NCI-H69 (cell line): ENCODE measurements at regions not wholly inside any gene's neighbourhood (a gene's known extent, or its start where the extent isn't known, plus 50 kb on each side); places are given as distances from the start of the nearest gene placed in this dataset.
"Not testable (repeated sequence)": the region's sequence is repeated elsewhere in the genome, so short reads cannot be mapped to it uniquely, and the experiment has no call there.

Experiments used
- DNase-seq: peaks from one replicate; lab custom pipeline; 2025; lab: John Stamatoyannopoulos, UW

DNA sequence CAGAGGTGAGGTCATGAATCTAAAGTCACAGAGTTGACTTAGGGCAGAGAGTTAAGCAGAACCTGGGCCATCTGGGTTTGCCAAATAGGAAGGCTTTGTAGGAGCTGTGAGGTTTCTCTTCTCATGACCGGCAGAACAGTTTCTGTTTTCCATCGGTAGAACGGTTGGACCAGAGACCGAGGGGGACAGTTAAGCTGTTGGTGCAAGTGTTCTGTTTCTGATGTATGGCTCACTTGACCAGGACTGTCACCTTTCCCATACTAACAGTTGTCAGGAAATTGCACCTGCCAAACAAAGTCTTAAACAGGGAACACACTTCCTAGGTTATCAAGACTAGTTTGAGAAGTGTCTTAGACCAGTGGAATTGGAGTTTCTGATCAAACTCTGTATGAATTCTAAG is 158.3 kb downstream of the PDCD6IP start:
- no peak for DNase-seq

DNA sequence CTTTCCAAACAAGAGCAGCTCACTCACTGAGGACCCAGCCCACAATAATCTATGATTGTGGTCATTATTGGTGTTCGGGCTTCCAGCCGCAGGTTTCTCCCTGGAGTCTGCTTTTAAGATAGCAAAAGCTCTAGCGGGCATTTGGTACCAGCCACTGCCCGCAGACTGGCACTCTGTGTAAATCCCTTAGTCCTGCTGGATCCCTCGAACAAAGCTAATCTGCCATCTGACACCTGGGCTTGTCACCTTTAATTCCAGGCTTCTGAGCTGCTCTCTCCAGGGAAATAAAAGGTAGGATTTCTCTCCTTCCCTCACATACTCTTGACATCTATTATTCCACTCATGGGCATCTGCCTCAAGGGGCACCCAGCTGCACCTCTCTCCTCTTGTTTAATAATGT is 158.7 kb downstream of the PDCD6IP start:
- DNase-seq = no peak

GRCh38 chr3:33958661-33959060 is 160.2 kb downstream of the PDCD6IP start:
- DNase-seq = no peak

- DNase-seq = no peak
These were observed 164.0 kb downstream of the PDCD6IP start for GRCh38 chr3:33962396-33962795.

GRCh38 chr3:33970180-33970579 is 171.8 kb downstream of the PDCD6IP start:
- not testable (repeated sequence) for DNase-seq

- DNase-seq = no peak
These were observed 172.6 kb downstream of the PDCD6IP start for GRCh38 chr3:33971055-33971454.

- no peak for DNase-seq
These were observed 177.0 kb downstream of the PDCD6IP start for GRCh38 chr3:33975463-33975862.

GRCh38 chr3:33977227-33977626 is 178.8 kb downstream of the PDCD6IP start:
- no peak for DNase-seq

GRCh38 chr3:33980252-33980651 is 181.8 kb downstream of the PDCD6IP start:
- peak; percentile 60 for DNase-seq

- DNase-seq = no peak
These were observed 183.9 kb downstream of the PDCD6IP start for GRCh38 chr3:33982269-33982798.

- not testable (repeated sequence) for DNase-seq
These were observed 184.5 kb downstream of the PDCD6IP start for GRCh38 chr3:33982949-33983348.

GRCh38 chr3:33989229-33989628 is 190.8 kb downstream of the PDCD6IP start:
- no peak for DNase-seq

DNA sequence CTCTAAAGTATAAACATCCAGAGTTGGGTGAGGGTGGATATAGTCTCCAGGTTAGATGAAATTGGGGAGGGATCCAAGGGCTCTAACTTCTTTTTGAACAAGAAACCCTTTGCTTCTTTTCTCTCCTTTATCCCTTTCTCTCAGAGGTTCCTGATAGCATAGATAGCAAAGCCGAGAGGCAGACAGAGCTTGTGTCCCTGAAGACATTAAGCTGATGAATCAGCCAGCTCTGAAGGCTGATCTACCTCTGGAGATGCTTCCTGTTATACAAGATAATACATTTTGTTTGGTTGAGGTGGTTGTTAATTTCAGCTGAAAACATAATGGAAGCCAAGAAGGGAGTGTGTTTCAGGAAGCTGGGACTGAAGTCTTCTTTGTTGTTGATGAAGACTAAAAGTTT is 193.2 kb downstream of the PDCD6IP start:
- DNase-seq = no peak

DNA sequence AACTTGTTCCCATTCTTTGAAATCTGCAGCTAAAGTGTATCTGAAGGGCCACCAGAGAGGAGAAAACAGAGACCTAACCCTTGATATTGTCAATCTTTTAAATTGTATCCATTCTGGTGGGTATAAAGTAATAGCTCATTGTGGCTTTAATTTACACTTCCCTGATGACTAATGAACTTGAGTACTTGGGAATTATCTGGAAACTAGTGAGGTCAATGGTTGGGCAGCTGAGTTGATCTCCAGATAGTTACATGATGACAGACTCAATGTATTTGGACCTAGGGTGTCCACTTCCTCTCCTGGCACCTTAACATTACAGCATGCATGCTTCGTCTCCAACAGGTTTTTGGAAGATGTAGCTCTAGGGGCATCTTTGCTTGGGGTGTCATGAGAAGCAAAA is 195.2 kb downstream of the PDCD6IP start:
- no peak for DNase-seq

- DNase-seq = no peak
These were observed 196.1 kb downstream of the PDCD6IP start for GRCh38 chr3:33994568-33994967.

- no peak for DNase-seq
These were observed 201.9 kb downstream of the PDCD6IP start for GRCh38 chr3:34000301-34000700.

DNA sequence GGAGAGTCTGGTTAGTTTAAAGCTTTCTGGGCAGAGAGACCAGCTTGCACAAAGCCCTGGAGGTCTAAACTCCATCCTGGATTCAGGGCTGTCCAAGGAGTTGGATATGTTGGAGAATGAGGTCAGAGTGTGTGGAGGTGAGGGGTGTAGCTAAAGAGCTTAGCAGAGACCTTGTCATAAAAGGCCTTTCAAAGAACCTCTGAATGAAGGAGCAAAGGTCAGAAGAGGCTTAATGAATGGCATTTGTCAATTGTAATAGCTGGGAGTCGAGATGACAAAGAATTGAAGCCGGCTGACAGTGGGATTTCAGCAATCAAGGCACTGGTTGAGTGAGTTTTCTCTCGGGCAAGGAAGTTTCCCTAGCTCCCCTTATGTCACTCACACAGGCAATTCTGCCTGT is 202.6 kb downstream of the PDCD6IP start:
- no peak for DNase-seq

DNA sequence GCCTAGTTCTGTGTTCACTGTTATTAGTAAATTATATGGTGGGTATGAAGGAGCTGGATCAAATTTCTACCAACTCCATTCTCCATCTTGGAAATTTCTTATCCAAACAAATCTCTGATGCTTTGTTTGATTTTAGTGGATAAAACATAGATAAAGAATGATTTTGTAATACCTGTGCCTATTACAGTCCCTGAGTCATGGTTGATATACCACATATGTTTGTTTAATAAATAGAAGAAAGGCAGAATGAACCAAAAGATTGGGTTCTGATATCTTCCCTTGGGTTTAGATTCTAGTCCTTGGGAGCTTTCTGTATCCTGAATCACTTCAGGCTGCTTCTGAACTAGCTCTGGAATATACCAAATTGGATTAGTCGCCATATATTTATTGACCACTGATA is 203.6 kb downstream of the PDCD6IP start:
- DNase-seq = no peak

DNA sequence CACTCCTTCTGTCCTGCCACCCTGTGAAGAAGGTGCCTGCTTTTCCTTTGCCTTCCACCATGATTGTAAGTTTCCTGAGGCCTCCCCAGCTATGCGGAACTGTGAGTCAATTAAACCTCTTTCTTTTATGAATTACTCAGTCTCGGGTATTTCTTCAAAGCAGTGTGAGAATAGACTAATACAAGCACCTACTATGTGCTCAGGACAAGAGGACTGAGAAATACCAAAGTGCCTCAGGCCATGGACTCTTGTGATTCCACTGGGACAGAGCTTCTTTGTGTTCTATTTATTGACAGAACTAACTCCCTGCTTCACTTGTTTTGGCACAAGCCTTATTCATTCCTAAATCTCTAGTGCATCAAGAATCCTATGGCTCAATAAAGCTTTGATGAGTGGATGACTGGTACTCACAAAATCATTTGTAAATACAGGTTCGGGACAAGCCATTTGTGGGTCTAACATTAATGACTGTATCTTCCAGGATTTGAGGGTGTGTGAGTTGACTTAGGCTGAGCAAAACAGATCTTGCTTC is 204.2 kb downstream of the PDCD6IP start:
- DNase-seq = no peak

- no peak for DNase-seq
These were observed 207.5 kb downstream of the PDCD6IP start for GRCh38 chr3:34005886-34006285.

- peak; percentile 44 for DNase-seq
These were observed 209.8 kb downstream of the PDCD6IP start for GRCh38 chr3:34008191-34008590.

DNA sequence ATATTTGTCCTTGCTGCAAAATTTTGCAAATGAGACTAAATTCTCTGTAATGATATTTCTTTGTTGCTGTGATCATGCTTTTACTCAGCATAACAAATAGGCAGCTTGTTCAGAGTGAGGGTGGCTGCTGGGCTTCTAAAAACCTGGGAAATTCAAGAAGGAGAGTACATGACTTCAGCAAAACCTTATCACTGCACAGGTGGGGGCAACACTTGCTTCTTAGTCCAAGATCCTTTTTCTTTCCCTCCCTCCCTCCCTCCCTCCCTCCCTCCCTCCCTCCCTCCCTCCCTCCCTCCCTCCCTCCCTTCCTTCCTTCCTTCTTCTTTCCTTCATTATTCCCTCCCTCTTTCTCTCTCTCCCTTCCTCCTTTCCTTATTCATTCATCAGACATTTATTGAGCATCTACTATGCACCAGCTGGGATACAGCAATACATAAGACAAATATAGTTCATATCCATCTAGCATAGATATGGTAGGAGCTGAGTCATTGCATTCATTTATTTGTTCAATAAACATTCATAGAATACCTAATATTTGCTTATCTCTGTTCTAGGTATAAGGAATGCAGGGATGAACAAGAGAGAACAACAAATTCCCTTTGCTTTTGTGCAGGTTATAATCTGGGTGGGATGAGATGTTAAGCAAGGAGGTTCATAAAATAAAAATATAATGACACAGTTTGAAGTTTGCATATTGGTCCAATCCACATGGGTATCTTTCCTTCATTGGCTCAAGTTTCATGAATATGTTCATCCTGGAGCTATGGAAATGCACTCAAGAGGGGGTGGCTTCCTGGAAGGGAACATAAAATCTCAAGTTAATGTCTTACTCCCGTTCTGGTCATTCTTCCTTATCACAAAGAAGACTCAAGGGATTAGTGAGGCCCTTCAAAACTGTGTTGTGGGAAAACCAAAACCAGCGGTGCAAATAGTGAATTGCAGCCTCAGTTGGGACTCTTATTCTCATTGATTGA is 210.7 kb downstream of the PDCD6IP start:
- no peak for DNase-seq
